SW 1271 (cell line): ENCODE measurements at regions not wholly inside any gene's neighbourhood (a gene's known extent, or its start where the extent isn't known, plus 50 kb on each side); places are given as distances from the start of the nearest gene placed in this dataset.

Source experiments
- DNase-seq, 2 experiments: peaks; one replicate each; lab custom pipeline; 2025; lab: John Stamatoyannopoulos, UW

- no peak for DNase-seq
These were observed 358.9 kb downstream of the FBXO8 start for GRCh38 chr4:173924561-173924960.

GRCh38 chr4:173919861-173920260, 363.6 kb downstream of the FBXO8 start:
- DNase-seq: no peak

DNA sequence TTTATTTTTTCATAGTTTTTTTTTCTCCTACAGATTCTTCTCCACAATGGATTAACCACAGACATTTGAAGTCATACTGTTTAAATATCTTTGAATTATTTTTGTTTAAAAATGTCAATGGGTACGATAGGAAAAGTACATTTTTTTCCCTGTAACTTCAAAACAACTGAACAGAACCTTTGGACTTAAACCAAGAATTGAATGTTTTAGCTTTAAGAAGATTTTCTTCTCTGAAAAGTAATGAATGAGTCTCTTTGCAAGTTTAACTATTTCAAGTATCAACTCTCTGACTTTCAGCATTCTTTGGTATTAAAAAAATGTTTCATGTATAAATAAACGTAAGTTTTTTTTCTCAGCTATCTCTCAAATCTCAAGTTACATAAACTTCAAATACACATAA, 364.3 kb downstream of the FBXO8 start:
- no peak for DNase-seq

DNA sequence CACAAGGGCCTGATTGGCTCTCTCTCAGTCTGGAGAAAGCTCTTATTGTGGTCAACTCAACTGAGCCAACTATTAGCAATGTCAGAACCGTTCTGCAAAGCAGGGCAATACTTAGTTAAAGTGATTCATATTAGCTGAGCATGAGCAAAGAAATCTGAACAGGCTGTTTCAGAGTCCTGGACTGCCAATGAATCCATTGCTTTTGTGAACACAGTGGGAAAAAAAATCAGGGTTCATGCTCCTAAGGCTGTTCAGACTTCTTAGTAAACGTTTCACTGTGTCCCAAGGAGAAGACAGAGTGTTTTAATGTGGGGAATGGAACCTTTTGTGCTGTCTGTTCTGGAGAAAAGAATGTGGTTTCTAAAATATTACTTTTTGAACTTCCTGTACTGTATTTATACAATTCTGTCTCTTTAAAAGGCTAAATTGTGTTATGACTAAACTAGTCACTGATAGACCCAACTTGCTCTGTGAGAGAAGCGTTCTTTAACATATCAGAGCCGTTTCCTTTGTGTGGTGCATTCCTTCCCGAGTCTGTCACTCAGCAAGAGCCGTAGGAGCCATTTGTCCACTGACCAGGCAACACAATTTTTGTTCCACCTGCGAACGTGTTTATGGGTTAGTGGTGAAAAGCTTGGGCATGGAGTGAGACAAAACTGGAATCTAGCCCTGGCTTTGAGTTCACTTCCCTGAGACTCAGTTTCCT, 366.1 kb downstream of the FBXO8 start:
- DNase-seq: no peak

DNA sequence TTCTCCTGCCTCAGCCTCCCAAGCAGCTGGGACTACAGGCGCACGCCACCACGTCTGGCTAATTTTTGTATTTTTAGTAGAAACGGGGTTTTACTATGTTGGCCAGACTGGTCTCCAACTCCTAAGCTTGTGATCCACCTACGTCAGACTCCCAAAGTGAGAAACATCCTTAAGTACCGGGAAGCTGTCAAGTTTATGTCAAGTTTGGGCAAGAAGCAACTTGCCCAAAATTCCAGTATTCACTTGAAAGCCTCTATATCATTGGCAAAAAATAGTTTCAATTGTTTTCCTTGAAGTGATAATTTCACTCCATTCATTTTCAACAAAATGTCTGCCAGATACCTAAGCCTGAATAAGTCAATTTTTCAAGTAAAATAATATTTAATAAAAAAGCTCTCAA, 370.0 kb downstream of the FBXO8 start:
- no peak for DNase-seq

GRCh38 chr4:173912384-173912783, 371.1 kb downstream of the FBXO8 start:
- DNase-seq: no peak

GRCh38 chr4:173910891-173911290, 372.6 kb downstream of the FBXO8 start:
- DNase-seq: no peak

DNA sequence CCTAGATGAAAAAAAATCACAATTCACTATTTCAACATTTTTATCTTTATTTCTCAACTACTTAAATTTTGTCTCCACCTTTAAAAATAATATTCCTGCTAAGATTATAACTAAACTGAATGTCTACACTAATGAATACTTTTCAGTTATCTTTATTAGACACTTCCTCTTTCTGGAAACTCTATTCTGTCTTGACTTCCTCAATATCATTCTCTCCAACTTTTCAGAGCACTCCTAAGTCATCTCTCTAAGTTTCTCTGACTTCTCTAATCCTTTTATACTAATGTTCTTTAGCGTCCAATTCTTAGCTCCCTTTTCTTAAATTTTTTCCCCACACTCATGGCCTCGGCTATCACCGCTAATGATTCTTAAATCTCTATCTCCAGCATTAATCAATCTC, 374.2 kb downstream of the FBXO8 start:
- DNase-seq: no peak

DNA sequence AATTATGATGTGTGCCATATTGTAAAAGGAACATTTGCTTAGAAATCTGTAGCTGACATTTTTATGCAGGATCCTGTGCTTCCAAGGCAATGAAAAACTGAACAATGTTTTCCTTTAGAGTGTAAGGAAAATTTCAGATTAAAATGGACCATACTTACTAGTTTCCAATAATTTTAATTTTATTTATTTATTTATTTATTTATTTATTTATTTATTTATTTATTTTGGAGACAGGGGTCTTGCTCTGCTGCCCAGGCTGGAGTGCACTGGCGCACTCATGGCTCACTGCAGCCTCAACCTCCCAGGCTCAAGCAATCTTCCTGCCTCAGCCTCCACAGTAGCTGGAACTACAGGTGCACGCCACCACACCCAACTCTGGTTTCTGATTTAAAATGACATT, 369.8 kb upstream of the HAND2 start:
- no peak for DNase-seq

- DNase-seq: no peak
These were observed 361.0 kb upstream of the HAND2 start for GRCh38 chr4:173891072-173891471.

DNA sequence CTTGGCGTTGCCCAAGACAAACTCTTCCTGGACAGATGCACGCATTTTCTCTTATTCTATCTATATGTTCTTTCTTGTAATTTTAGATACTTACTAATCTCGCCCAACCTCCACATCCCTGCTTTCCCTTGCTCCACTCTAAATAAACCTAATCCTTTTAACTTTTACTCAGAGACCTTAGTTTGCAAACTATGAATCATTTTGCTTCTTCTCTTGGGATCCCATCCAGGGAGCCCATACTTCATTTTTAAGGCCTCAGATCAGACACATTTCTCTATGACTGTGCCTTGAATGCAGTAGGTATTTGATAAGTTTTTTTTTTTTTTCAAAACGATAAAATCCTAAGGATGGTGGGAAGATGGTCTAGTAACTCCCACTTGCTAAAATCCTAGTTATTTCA, 353.8 kb upstream of the HAND2 start:
- DNase-seq: no peak

GRCh38 chr4:173880897-173881296, 350.9 kb upstream of the HAND2 start:
- no peak for DNase-seq

GRCh38 chr4:173879509-173879908, 349.5 kb upstream of the HAND2 start:
- DNase-seq: no peak

GRCh38 chr4:173878701-173879100, 348.7 kb upstream of the HAND2 start:
- DNase-seq: no peak

DNA sequence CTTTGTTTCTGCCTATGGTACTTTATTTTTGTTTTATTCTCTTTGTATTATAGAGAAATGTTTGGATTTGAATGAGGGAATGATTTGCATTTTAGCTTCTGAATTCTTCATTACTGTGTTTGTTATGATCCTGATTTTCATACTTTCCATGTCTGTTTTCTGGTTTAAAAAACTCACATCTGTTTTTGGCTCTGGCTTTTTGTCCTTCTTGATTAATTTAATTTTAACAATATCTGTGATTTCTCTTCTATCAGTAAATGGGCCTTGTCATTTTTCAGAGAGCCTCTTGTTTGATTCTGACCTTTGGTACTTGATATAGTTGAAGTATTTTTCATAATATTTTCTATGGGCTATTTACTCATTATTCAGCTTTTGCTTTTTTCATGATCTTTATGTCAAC, 341.6 kb upstream of the HAND2 start:
- DNase-seq: no peak

DNA sequence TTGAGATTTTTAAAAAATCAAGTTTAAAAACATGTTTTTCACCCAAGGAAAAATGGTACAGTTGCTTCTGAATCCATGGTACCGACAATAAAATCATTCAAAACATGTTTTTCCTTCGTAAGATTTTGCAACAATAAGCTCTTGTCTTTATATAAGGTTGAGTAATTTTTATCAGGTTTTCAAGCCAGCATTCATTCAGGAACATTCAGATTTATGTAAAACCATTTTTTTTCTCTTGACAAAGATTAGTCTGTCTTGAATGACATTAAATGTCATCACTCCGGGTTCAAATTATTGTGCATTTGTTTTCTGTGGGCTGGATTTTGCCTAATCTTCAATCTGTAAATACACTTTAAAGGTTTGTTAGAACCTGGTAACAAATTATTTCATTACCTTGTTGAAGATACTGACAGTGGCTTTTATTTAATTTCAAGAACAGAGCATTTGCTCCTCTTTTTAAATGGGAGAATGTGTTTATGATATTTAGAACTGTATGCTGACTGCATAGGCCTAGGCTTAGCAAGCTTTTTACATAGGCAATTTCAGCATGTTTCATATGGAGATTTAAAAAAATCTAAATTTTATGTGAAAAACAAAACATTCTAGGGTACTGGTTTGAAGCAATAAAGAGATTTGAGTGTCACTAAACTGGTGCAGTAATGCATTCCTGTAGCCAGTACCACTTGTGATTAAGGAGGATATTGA, 336.4 kb upstream of the HAND2 start:
- DNase-seq: no peak

DNA sequence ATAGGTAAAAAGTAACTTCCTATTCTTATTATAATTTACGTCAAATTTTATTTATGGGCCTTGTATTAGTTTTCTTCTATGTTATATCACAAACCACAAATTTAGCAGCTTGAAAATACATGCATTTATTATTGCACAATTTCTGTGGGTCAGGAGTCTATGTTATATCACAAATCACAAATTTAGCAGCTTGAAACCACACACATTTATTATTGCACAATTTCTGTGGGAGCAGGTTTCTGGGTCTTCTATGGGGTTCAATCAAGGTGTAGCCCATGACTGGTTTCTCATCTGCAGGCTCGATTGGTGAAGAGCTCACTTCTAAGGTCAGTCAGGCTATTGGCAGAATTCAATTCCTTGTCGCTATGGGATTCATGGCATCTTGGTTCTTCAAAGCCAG, 332.7 kb upstream of the HAND2 start:
- no peak for DNase-seq

DNA sequence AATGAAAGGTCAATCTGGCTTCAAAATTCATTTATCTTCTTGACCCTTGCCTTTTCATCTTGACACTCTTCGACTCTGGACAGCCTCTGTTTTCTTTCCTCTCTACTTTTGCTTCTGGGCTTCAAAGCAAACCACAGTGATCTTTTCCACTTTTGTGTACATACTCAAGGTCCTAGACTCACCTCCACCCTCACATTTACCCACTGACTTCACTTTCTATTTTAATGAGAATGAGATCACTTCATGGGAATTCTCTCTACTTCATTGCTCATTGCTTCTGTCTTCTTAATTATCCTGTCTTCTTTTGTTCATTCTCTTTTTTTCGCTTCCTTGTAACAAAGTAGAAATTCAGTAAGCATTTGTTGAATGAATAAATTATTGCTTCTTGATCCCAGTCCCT, 330.1 kb upstream of the HAND2 start:
- DNase-seq: no peak

- no peak for DNase-seq
These were observed 329.2 kb upstream of the HAND2 start for GRCh38 chr4:173859091-173859713.

DNA sequence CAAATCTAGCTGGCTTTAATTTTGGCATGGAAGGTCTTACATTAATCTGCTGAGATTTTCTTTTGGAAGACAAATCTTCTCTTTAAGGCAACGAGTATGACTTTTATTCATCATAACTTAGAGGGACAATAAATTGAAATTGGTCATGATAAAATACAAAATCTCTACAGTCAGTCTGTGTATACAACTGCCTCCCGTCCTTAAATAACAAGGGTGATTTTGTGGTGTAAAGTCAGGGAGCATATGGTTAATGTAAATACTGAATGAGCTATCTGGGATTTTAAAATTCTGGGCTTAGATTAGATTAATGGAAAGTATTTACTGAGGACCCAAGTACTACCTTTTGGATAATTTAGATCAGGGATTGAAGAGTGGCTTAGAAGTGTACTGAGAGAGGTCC, 328.4 kb upstream of the HAND2 start:
- DNase-seq: no peak

- DNase-seq: no peak
These were observed 327.8 kb upstream of the HAND2 start for GRCh38 chr4:173857828-173858227.

- DNase-seq: no peak
These were observed 325.0 kb upstream of the HAND2 start for GRCh38 chr4:173855015-173855414.

DNA sequence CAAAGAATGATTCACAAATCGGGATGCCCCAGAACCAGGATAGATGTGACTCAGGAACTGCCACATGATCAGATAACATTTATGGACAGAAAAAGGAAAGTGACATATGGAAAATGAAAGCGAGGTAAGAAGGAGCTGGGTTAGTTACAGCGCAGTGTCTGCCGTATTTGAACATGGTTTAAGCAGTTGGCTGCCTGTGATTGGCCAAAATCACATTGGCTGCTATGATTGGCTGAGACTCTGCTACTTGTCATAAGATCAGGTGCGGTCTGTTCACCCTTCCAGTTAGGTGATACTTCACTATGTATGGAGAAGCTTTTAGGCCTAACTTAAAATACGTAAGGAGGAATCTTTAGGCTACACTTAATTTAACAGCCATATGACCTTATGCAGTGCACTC, 322.7 kb upstream of the HAND2 start:
- no peak for DNase-seq

- DNase-seq: no peak
These were observed 315.6 kb upstream of the HAND2 start for GRCh38 chr4:173845580-173845979.
